IMR-90 (cell line): ENCODE measurements at regions not wholly inside any gene's neighbourhood (a gene's known extent, or its start where the extent isn't known, plus 50 kb on each side); places are given as distances from the start of the nearest gene placed in this dataset.

Experiments used
- BHLHE40 ChIP-seq: fragments of 150-350 bp; IDR thresholded peaks from 2 replicates; pipeline ENCODE4 v1.6.1; 2016; ENCODE audit warnings: mild to moderate bottlenecking, low read depth, low read length
- CEBPB ChIP-seq: IDR thresholded peaks from 2 replicates; pipeline ENCODE4 v1.6.1; 2012; ENCODE audit warnings: low read depth, low read length, improper control_type of control experiment
- CHD1 ChIP-seq: IDR thresholded peaks from 2 replicates; pipeline ENCODE4 v1.6.1; 2012; ENCODE audit warnings: low read depth, low read length, improper control_type of control experiment
- CTCF ChIP-seq: conservative IDR thresholded peaks from 2 replicates; pipeline ENCODE4 v1.5.1; 2012; ENCODE audit warnings: mild to moderate bottlenecking, low read depth, low read length, improper control_type of control experiment
- MAZ ChIP-seq: IDR thresholded peaks from 2 replicates; pipeline ENCODE4 v1.6.1; 2012; ENCODE audit warnings: low read depth, mild to moderate bottlenecking, low read length, improper control_type of control experiment, moderate library complexity, borderline replicate concordance
- MXI1 ChIP-seq: IDR thresholded peaks from 2 replicates; pipeline ENCODE4 v1.6.1; 2012; ENCODE audit warnings: low read depth, mild to moderate bottlenecking, low read length, moderate library complexity, borderline replicate concordance
- POLR2A ChIP-seq: IDR thresholded peaks from 2 replicates; pipeline ENCODE4 v1.6.1; 2012; ENCODE audit warnings: mild to moderate bottlenecking, low read depth, low read length
- RAD21 ChIP-seq: IDR thresholded peaks from 2 replicates; pipeline ENCODE4 v1.6.1; 2012; ENCODE audit warnings: low read length, improper control_type of control experiment
- SMC3 ChIP-seq: fragments of 150-350 bp; IDR thresholded peaks from 2 replicates; pipeline ENCODE4 v1.6.1; 2016; ENCODE audit warnings: low read depth, mild to moderate bottlenecking, antibody characterized with exemption, low read length, moderate library complexity
- USF2 ChIP-seq: fragments of 150-350 bp; IDR thresholded peaks from 2 replicates; pipeline ENCODE4 v1.6.1; 2017; ENCODE audit warnings: mild to moderate bottlenecking, antibody characterized with exemption, low read length, low read depth

- TF ChIP-seq CTCF (no peak), CHD1 (no peak), RAD21 (no peak), MXI1 (no peak), POLR2A (no peak), USF2 (no peak), BHLHE40 (no peak), SMC3 (no peak), CEBPB (no peak), MAZ (no peak)
These were observed 64.0 kb downstream of the CHST2 start for GRCh38 chr3:143183665-143183964.
